HT1080 (cell line): ENCODE measurements at regions not wholly inside any gene's neighbourhood (a gene's known extent, or its start where the extent isn't known, plus 50 kb on each side); places are given as distances from the start of the nearest gene placed in this dataset.

Experiments
- DNase-seq: peaks from one replicate; pipeline ENCODE4 v3.0.0-alpha.2; 2015; ENCODE audit warnings: low read depth

DNA sequence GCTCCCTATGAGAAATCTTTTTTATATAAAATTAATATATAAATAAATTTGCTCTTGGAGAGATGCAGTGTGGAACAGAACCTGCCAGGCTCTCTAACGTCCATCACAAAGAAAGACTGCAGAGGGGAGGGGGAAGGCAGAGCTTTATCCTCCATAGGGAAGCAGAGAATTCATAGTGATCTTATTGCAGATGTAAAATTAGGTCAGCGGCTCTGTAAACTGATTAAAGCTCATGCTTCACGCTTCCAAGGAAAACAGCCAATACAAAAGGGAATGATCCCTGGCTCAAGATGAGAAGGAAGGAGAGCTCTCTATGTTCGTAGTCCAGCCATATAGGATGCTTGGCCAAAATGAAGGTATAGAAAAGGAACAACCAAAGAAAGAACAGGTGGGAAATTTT lies 532.3 kb upstream of the PSMD7 start:
- no peak for DNase-seq

DNA sequence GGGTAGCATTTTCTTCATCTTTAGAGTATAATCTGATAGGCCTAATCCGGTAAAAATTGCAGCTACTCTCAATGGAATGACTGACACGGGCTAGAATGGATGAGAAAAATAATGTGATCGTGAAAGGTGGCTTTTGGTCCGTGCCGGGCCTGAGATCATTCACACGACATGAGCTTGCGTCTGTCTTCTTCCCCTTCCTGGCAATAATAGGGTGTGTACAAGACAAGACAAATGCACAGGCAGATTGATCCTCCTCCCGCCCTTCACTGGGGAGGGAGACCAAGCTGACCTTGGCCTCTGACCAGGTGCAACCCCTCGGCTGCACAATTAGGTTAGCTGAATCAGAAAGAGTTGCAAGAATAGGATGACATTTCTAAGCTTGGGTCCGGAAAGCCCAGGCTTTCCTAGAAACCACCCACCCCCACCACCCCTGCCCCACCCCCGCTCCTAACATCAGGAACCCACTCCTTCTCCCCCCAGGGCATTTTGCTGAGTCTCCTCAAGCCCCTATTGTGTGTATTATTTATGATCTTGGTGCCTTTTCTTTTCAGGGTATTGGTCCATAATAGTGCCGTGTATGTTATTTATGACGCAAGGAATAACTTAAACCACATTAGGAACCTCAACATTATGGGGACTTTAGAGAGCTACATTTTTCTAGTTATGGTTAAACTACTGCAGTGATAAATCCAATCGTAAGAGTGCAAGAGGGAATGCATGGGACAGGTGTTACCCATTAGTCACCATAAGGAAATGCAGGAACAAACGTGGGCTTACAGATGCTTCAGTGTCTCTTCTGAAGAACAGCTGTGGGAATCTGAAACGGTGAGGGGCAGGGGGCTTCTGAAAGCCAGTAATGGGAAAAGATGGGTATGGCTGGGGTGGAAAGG lies 540.1 kb upstream of the PSMD7 start:
- DNase-seq, result no peak

DNA sequence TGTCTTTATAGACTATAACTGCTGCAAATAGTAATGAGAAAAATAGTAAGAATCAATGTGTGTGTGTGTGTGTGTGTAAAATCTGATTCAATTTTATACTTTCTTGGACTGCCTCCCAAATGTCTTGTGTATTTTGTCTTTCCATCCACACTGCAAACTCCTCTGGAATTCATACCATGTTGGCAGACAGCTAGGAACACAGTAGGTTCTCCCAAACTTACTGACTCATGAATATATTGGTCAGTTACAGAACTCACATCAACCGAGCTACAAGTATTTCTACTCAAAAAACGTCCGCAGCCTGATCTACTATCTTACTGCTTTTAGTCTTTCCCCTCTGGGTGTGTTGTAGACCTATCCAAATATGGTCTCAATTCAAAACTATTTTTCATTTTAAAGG lies 542.7 kb upstream of the PSMD7 start:
- DNase-seq, result no peak

DNA sequence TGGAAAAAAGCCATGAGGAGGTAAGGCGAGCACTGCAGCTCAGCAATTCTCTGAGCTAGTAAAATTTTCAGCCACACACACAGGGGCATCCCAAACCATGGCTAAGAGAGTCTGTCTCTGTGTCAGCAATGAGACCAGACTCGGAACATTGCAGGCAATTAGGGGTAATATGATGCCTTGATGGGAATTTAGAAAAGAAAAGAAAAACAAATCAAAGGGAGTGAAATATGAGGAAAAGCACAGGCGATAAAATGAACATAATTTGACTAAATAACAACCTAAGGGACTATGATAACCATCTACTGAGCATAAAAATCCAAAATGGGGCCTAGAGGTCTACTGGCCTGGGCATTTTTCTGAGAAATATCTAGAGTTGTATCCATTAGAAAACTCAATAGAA lies 546.0 kb upstream of the PSMD7 start:
- DNase-seq, result no peak

DNA sequence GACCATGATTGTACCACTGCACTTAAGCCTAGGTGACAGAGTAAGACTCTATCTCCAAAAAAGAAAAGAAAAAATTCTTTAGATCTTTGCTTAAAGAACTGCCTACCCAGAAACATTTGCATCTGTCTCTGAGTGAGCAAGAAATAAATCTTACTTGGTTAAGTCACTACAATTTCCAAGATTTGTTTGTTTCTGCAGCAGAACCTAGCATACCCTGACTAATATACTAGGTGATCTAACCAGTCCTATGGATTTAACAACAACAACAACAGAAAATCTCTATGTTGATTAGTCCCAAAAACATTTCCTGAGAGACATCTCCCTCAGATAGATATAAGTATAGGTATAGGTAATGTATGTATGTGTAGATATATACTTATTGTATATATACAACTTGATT lies 549.3 kb upstream of the PSMD7 start:
- DNase-seq, result no peak

DNA sequence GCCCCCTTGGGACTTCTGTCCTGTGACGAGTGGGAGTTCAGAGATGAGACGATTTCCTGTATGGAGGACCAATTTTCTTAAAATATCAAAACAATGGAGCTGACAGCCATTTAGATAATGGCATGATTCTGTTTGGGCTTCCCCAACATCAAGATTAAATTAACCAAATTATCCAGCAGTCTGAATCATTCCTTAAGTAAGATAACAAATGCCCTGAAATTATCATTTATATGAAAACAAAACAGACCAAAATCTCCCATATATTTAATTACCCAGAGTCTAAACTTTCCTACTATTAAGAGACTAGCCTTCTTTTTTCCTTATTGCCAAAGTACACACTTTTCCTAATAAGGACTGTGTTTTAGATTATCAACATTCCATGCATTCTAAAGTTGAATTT lies 550.1 kb upstream of the PSMD7 start:
- DNase-seq, result no peak

DNA sequence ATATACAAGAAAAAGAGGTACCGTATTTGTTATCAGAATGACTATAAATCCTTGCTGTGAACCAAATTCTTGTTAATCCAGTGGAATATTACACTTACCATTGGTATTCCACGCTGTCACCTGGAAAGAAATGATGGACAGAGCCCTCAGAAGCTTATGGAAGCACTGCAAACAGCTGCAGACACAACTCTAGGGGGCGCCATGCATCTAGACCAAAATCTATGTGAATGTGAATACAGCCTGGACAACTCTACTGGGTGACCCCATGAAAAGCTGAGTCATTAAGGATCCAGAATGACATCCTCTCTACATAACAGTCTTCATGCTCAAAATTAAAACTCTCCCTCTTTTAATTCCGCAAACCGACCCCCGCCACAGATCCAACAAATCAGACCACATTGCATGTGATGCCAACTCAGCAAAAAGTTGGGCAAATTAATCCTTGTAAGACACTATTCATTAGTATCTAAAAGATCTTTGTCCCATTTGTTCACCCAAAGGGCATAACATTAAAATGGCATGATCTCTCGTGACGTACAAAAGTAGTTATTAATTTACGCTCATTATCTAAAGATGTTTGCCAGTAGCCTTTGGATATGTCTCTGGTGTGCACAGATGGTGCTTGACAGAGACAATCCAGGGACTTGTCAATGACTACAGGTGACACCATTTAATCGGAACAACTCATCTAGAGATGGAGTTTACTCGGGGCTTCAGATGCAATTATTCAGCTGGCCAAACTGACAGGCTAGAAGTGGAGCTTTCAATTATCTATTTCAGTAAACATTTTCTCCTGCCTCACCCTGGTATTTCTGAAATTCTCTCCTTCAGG lies 552.7 kb upstream of the PSMD7 start:
- DNase-seq, result peak; percentile 3

DNA sequence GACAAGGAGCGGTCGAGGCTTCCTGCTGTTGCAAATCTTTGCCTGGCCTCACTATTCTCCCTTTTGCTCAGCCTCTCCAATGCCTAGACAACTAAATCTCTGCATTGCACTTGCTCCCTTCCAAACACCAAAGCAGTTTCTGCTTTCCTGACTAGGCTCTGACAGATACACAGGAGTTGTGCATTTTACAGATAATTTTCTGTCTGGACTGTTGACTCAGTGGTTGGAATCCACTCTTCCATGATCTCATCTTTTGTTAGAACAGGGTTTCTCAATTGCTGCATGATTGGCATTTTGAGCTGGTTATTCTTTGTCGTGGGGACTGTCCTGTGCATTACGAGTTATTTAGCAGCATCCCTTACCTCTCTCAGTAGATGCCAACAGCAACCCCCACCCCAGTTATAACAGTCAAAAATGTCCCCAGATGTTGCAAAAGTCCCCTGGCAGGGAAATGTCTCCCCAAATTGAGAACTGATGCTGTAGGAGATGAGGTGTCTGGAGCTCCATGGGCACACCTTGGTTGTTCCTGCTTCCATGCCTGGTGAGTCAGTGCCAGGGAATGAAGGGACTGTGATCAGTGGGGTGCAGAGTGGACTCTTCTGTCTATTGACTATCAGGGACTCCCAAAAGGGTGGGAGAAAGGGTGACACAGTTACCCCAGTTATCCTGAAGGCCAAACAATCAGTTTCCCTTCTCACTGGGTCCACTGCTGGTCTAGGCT lies 557.4 kb upstream of the PSMD7 start:
- DNase-seq, result no peak

DNA sequence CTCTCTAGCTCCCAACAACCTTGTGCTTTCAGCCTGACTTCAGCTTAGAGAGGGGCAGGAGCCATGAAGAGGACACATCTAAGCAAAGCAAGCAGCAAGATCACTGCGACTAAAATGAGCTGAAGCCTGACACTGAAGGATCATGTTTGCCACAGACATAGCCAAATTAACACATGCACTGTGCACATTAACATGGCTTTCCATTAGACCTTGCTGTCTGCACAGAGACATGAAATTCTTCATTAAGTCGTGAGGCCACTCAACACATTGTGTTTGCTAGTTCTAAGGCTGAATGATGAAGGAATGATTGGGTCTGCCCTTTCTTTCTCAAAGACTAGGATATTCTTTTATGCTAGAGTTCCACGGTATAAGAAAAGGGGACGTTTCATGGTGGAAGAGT lies 558.3 kb upstream of the PSMD7 start:
- DNase-seq, result no peak

DNA sequence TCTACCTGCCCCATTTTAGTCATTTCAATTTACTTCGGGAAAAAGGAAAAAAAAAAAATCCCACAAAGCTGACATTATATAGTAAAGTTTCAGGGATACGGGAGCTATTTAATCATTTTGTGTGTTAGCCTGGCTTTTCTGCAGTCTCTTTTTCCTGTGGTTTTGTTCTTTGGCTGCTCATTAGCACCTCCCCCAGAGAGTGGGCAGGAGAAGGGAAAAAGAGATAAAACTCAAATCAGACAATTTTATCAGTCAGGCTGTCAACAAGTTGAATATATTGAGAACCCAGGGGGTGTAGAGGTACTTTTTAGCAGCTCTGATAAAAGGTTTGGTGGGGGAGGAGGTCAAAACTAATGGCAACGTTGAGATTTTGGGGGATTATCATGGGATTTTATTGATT lies 559.0 kb upstream of the PSMD7 start:
- DNase-seq, result no peak

DNA sequence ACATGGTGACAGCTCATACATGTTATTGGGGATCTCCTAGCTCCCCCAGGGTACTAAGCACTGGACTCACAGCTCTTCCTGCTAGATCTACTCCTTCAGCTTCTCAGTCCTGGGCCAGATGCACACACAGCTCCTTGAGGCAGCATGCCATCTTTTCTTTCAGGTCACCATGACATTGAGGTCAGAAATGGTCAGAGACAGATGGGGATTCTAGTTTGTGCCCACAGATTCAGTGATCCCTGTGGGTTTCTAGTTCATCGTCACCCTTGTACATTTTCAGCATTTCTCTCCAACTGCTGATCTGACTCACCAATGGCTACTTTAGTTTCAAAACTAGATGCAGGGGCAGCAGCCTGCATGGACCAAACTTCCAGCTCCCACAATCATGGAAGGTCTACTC lies 560.7 kb upstream of the PSMD7 start:
- no peak for DNase-seq

DNA sequence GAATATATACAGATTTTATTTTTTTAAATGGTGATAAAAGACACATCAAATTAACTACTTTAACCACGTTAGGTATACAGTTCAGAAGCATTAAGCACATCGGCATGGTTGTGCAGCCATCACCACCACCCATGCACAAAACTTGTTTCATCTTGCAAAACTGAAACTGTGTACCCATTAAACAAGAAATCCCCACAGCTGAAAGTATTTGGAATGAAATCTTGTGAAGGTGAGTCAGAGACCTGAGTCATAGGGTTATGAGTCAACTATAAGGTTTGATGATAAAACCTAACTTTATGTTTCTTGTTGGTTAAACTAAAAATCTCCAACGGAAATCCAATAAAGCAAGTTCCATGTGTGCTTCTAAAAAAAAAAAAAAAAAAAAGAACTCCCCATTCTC lies 561.6 kb upstream of the PSMD7 start:
- DNase-seq, result peak; percentile 78

DNA sequence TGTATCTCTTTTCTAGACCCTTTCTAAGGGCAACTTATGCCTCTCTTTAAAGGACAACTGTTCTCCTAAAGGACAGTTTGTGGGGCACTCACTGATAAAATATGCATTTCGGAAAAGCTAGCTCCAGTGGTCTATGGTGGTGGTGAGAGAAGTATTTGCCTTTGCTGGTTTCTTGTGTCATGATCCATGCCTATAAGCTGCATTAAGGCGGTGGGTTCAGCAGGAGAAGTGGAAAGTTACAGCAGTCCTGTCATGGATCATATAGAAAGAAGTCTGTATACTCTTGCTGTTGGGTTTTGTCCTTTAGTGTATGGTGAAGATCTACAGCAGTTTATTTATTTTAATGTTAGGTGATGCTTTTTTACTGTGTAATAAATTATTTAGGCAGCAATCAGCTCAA lies 563.9 kb upstream of the PSMD7 start:
- DNase-seq, result no peak

DNA sequence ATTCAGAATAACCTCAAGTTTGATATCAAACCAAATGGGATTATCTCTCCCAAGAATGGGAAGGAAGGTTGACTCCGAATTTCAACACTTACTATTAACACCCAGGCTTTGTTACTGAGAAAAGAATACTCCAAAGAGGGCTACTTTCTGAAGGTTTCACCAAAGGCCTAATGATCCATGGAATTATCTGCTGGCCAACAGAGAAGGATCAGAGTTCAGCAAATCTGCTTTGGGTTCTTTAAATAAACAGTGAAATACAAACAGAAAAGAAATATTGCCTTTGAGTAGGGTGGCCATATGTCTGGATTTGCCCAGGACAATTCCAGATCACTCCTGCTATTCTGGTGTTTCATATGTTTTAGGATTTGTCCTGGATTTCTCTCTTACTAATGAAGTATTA lies 564.5 kb upstream of the PSMD7 start:
- no peak for DNase-seq

DNA sequence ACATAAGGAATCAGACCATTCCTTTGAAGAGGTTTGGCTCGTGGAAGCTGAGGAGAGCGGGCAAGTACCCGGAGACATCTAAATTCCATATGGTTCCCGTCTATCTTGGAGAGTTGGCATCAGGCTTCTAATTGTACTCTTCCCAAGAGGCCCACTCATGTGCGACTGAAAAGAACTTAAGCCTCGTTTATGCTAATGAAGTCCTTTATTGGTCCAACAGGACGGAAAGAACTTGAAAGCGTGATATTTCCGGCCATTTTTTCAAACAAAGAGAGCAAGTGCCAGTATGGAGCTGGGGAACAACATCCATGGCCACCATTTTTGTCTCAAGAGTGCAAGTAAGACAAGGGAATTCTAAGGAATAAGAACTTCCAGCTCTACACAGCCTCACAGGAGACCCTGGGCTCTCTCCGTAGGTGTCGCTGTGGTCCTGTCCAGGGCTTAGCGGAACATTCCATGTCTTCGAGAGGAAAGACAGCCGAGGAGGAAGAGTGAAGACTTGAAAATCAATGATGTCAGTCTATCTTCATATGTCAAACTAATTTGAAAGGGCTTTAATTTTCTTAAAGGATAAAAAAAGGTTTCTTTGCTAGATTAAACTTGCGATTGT lies 566.0 kb upstream of the PSMD7 start:
- no peak for DNase-seq

DNA sequence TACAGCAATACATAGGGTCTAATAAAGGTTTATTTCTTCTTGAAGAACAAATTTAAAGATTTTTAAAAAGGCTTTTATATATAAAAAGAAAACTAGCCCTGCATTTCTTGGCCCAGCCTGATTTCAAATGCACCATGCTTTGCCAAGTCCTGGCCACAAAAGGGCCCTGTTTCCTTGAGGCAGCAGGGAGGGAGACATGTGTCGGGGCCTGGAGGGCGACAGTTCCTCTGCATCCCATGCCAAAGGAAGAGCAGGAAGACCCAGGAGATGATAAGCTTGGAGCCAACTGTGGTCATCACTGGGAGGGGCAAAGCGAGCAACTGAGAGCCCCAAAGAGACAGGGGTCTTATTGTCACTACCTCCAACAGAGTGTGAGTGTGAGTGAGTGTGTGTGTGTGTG lies 571.5 kb upstream of the PSMD7 start:
- DNase-seq, result no peak

DNA sequence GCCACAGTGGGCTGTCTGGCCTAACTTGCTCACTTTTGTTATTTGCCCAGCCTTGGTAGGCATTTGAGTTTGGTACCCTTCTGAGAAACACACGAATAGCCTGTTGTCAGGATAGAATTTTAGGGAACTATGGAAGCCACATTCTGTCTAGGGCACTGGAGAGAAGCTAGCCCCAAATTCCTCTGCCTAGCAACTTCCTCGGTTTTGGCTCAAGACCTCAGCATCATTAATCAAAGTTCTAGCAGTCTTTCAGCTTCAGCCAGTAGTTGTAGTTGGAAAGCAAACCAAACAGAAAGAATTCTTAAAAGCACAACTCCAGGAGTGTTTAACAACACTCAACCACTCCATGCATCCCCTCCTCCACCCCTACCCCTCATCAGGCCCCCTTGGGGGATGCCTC lies 572.1 kb upstream of the PSMD7 start:
- no peak for DNase-seq

DNA sequence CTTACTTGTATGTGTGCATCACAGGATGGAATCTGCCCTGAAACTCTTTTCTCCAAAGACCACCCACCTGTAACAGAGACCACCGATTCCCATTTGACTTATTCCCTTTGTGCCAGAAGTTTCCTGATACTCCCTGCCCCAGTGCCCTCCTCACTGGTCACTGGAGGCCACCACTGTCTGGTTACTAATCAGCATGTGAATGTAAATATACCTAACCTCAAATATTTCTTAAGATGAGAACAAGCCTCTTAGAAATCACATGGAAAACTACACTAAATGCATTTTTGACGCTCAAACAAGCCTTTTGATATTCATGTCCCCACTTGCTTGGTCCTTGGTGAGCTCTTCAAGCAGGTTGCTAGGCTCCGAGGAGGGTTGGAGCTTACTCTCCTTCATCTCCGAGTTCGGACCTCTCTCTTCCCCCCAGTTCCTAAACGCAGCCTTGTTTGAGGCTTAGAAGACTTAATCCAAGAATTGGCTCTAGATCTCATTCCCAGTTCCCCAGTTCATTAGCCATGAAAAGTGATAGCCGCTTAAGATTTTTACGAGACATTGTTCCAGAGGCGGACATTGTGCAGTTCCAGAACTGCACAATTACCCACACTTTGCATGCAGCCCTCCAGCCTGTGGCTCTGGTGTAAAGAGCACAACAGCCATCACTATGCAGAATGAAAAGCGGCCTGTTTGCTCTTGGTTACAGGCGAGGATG lies 579.2 kb upstream of the PSMD7 start:
- no peak for DNase-seq

DNA sequence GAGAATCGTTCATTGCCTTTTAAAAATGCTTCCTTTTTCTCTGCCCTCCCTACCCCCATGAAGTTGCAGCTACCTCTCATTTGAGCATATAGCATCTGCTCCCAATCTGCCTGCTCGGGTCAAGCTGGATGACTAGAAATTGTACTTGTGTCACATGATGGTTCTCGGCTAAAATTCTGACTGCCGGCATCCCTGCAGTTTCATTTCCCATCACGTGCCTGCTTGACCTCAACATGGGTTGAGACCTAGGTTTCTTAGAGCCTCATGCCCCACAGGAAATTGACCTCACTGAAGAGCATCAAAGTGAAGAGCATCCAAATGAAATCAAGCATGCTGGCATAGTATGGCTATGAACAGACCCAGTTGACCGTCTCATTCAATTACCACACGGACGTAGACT lies 581.6 kb upstream of the PSMD7 start:
- no peak for DNase-seq

DNA sequence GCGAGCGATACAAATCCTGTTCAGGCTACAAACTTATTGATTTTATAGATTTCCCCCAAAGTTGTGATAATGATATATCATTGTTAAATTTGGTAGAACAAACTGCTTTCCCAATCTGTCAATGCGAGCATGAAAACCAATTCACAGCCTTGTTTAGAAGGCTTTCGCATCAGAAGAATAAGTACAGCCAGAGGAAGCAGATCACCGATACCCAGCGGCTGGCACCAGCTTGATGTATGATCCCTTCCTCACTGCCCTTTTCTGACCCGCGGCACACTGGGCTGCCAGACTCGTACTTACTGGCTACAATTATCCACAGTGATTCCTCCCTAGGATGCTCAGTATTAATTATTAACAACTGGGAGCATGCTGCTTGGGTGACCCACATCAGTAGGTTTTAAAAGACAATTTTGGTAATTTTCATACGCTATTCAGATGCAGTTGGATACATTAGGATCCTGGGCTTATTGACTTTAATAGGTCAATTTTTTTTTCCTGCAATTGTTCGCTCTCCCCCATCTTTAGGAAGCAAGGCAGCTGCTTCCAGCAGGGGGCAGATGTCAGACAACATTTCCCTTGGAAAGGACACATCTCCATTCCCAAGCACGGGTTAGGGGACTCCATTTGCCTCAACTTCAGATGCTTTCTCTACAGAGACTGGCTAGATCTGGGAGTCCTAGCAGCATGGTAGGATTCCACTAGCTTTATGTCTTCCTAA lies 582.7 kb upstream of the PSMD7 start:
- DNase-seq, result peak; percentile 30
